LNCAP (cell line): ENCODE measurements at regions not wholly inside any gene's neighbourhood (a gene's known extent, or its start where the extent isn't known, plus 50 kb on each side); places are given as distances from the start of the nearest gene placed in this dataset.

Experiments used
- CTCF ChIP-seq: fragments of 450-650 bp; IDR thresholded peaks from 2 replicates; pipeline ENCODE4 v1.5.1; 2017; ENCODE audit warnings: mild to moderate bottlenecking

- TF ChIP-seq CTCF = no peak
These were observed 307.7 kb upstream of the KCNH8 start for GRCh38 chr3:18840535-18841137.

DNA sequence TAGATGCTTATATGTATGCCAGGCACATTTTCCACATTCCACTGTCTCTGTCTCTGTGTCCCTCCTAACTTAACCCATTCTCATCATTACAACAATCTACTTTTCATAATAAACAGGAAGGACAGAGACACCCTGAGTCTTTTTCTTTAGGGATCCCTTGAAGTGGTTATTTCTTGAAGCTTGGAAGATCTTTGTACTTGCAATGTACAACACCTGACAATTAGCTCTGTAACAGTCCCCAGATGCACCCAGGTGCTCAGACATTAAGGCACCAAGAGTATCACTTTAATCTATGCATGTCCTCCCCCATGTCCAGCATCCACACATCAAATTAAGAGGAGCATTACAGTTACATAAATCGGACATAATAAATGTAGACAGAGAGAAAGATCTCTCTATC lies 309.6 kb upstream of the KCNH8 start:
- TF ChIP-seq CTCF = no peak

DNA sequence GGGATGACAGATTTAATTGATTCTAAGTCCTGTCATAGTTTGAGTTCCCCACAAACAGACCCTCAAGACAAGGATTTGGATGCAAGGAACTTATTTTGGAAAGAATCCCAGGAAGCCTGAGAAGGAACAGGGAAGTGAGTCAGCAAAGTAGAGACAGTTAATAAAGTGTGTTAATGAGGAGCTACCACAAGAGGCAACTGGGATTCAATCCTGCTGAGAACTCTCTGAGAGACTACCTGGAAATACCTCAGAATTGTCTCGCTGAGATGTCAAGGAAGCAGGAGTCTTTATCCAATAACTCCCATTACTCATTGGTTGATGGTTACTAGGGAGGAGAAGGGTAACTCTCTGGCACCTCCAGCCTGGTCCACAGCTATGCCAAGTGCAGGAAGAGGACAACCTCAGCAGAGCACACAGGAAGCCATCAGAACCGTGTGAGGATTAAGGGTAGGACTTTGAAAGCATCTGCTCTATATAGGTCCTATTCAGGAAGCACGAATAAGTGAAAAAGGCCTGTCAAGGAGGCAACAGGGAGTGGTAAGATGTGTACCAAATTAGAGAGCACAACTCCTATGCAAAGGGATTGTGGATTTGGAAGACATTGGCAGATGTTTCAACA lies 311.1 kb upstream of the KCNH8 start:
- TF ChIP-seq CTCF = no peak

DNA sequence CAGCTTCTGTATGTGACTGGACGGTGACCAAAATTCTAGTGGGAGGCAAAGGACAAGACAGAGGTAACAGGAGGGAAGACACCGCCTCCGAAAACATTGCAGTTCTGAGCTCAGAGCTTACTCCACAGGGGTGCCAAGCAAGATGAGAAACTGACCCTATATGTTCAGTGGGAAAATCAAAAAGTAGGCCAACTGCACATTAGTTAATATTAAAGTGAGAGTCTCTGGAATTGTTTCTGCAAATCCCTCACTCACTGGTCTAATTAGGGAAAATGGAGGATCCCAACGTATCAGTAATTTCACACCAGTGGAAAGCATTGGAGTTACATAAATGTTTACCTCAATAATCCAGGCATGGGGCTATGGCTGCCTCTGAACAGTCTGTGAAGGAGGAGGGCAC lies 313.3 kb upstream of the KCNH8 start:
- no peak for TF ChIP-seq CTCF

GRCh38 chr3:18830087-18830486 lies 318.2 kb upstream of the KCNH8 start:
- TF ChIP-seq CTCF = no peak

GRCh38 chr3:18828637-18829036 lies 319.7 kb upstream of the KCNH8 start:
- no peak for TF ChIP-seq CTCF

- no peak for TF ChIP-seq CTCF
These were observed 320.6 kb upstream of the KCNH8 start for GRCh38 chr3:18827664-18828063.

- no peak for TF ChIP-seq CTCF
These were observed 322.6 kb upstream of the KCNH8 start for GRCh38 chr3:18825665-18826064.
